GM12878 (cell line): ENCODE measurements at regions not wholly inside any gene's neighbourhood (a gene's known extent, or its start where the extent isn't known, plus 50 kb on each side); places are given as distances from the start of the nearest gene placed in this dataset.

Experiments
- ATAC-seq: fragments of 200-7000 bp; cut with Tn5 transposase; 3 replicates; pipeline ENCODE4 v1.9.1; 2020; ENCODE audit warnings: mild to moderate bottlenecking, moderate library complexity
- BruUV-seq: library from RNA; stranded (reverse); fragments of 400-500 nt; replicated peaks from 2 replicates; lab custom pipeline; 2021; lab: Mats Ljungman, UMichigan
- CTCF ChIA-PET: fragments of 300-600 bp; sonication (Branson Sonifier 250); formaldehyde crosslinking; extraction: SDS; loops from one replicate; lab custom pipeline; 2021; ENCODE audit warnings: inconsistent platforms; lab: Yijun Ruan, JAX
- POLR2A ChIA-PET: fragments of 350-600 bp; formaldehyde crosslinking; extraction: SDS; loops from one replicate; lab custom pipeline; 2021; ENCODE audit warnings: inconsistent platforms; lab: Charles Lee
- RAD21 ChIA-PET: fragments of 300-600 bp; sonication (Branson Sonifier 250); formaldehyde crosslinking; loops from one replicate; lab custom pipeline; 2023; ENCODE audit warnings: antibody characterized with exemption; ENCODE audit not compliant: unreplicated experiment; lab: Charles Lee
- SMC1A ChIA-PET: fragments of 300-600 bp; sonication (Branson Sonifier 250); formaldehyde crosslinking; loops from one replicate; lab custom pipeline; 2023; ENCODE audit not compliant: unreplicated experiment, uncharacterized antibody; lab: Charles Lee
- DNase-seq: peaks from one replicate; pipeline ENCODE4 v3.0.0-alpha.2; 2011; ENCODE audit warnings: low read depth, low spot score
- FAIRE-seq: peaks from 3 replicates; lab custom pipeline; 2011; peaks lifted over from hg19 to GRCh38; lab: Jason Lieb, UNC
- H2AFZ ChIP-seq: 2 replicates; pipeline ENCODE4 v1.6.0; 2011; ENCODE audit warnings: low read depth, low read length, control low read depth; ENCODE audit not compliant: control insufficient read depth
- H3K27ac ChIP-seq: 2 replicates; pipeline ENCODE4 v1.5.1; 2011; ENCODE audit warnings: control low read depth; ENCODE audit not compliant: control insufficient read depth, insufficient read depth
- H3K27me3 ChIP-seq, 2 experiments: replicated peaks in 1 of 2; 2 replicates each; pipeline versions ENCODE4 v1.6.0 to v1.6.1; 2011; ENCODE audit warnings: low read length in 1 of 2; ENCODE audit not compliant: control insufficient read depth in 2 of 2, insufficient read depth in 2 of 2
- H3K36me3 ChIP-seq, 2 experiments: 2 replicates each; pipeline ENCODE4 v1.5.1; 2011; ENCODE audit warnings: low read length in 1 of 2; ENCODE audit not compliant: control insufficient read depth in 2 of 2, insufficient read depth in 2 of 2
- H3K4me1 ChIP-seq: 2 replicates; pipeline ENCODE4 v1.6.1; 2011; ENCODE audit warnings: mild to moderate bottlenecking, low read length, moderate library complexity, mixed read lengths; ENCODE audit not compliant: control insufficient read depth, insufficient read depth
- H3K4me2 ChIP-seq: 2 replicates; pipeline ENCODE4 v1.6.0; 2011; ENCODE audit warnings: control low read depth; ENCODE audit not compliant: control insufficient read depth, insufficient read depth
- H3K4me3 ChIP-seq: fragments of 200-600 bp; sonication (generic); 2 replicates; pipeline ENCODE4 v1.5.1; 2016
- H3K79me2 ChIP-seq: 2 replicates; pipeline ENCODE4 v1.6.0; 2011; ENCODE audit warnings: low read length; ENCODE audit not compliant: control insufficient read depth, insufficient read depth
- H3K9ac ChIP-seq: 2 replicates; pipeline ENCODE4 v1.8.0; 2011; ENCODE audit warnings: low read length, control low read depth, mixed read lengths; ENCODE audit not compliant: control insufficient read depth, insufficient read depth
- H3K9me3 ChIP-seq: replicated peaks from 3 replicates; pipeline ENCODE4 v1.5.1; 2011; ENCODE audit warnings: mild to moderate bottlenecking, low read length; ENCODE audit not compliant: control insufficient read depth, insufficient read depth
- H4K20me1 ChIP-seq: 2 replicates; pipeline ENCODE4 v1.6.0; 2011; ENCODE audit not compliant: control insufficient read depth, insufficient read depth
- ASH2L ChIP-seq: fragments of 300-600, 200-600 bp; sonication (generic); IDR thresholded peaks from 2 replicates; pipeline ENCODE4 v1.6.1; 2017; ENCODE audit warnings: low read depth, mild to moderate bottlenecking, borderline replicate concordance
- ATF2 ChIP-seq: IDR thresholded peaks from 2 replicates; pipeline ENCODE4 v1.6.1; 2012; ENCODE audit warnings: low read length, inconsistent platforms
- BMI1 ChIP-seq: fragments of 450-650 bp; IDR thresholded peaks from 2 replicates; pipeline ENCODE4 v1.6.1; 2016; ENCODE audit warnings: mild to moderate bottlenecking, moderate library complexity, borderline replicate concordance
- HDGF ChIP-seq: fragments of 450-650 bp; IDR thresholded peaks from 2 replicates; pipeline ENCODE4 v1.6.1; 2016; ENCODE audit warnings: antibody characterized with exemption
- HSF1 ChIP-seq: fragments of 150-350 bp; IDR thresholded peaks from 2 replicates; pipeline ENCODE4 v1.6.1; 2014; ENCODE audit warnings: mild to moderate bottlenecking, low read depth, low read length
- IKZF2 ChIP-seq, 2 experiments: fragments of 450-650 bp; IDR thresholded peaks; 2 replicates each; pipeline ENCODE4 v1.6.1; 2017; ENCODE audit warnings: mild to moderate bottlenecking in 2 of 2, moderate library complexity in 2 of 2
- IRF3 ChIP-seq: fragments of 450-650 bp; IDR thresholded peaks from 2 replicates; pipeline ENCODE4 v1.6.1; 2014; ENCODE audit warnings: mild to moderate bottlenecking
- JUNB ChIP-seq: IDR thresholded peaks from 2 replicates; pipeline ENCODE4 v1.6.1; 2016; ENCODE audit warnings: antibody characterized with exemption, mild to moderate bottlenecking
- LARP7 ChIP-seq: fragments of 450-650 bp; IDR thresholded peaks from 2 replicates; pipeline ENCODE4 v1.6.1; 2017; ENCODE audit warnings: mild to moderate bottlenecking
- MXI1 ChIP-seq: fragments of 150-350 bp; IDR thresholded peaks from 2 replicates; pipeline ENCODE4 v1.6.1; 2011; ENCODE audit warnings: low read depth, mild to moderate bottlenecking, inconsistent platforms, low read length, improper control_type of control experiment
- PBX3 ChIP-seq: IDR thresholded peaks from 2 replicates; pipeline ENCODE4 v1.6.1; 2011; ENCODE audit warnings: mild to moderate bottlenecking, low read depth, low read length, moderate library complexity; ENCODE audit not compliant: insufficient replicate concordance
- SUPT20H ChIP-seq: IDR thresholded peaks from 2 replicates; pipeline ENCODE4 v1.6.1; 2011; ENCODE audit warnings: low read depth, mild to moderate bottlenecking, low read length, moderate library complexity, borderline replicate concordance; ENCODE audit not compliant: control insufficient read depth
- TBL1XR1 ChIP-seq: IDR thresholded peaks from 2 replicates; pipeline ENCODE4 v1.6.1; 2012; ENCODE audit warnings: low read depth, low read length, improper control_type of control experiment
- YBX1 ChIP-seq: fragments of 450-650 bp; IDR thresholded peaks from 2 replicates; pipeline ENCODE4 v1.6.1; 2016; ENCODE audit warnings: antibody characterized with exemption
- ZBED1 ChIP-seq: IDR thresholded peaks from 2 replicates; pipeline ENCODE4 v1.6.1; 2016; ENCODE audit warnings: borderline replicate concordance
- ZNF217 ChIP-seq: fragments of 450-650 bp; IDR thresholded peaks from 2 replicates; pipeline ENCODE4 v1.6.1; 2017; ENCODE audit warnings: antibody characterized with exemption, mild to moderate bottlenecking
- WGBS: methylation state at CpG from one replicate; pipeline ENCODE4 v1.1.6; 2016; ENCODE audit warnings: low lambda C conversion rate; ENCODE audit not compliant: insufficient replicate concordance, insufficient coverage; ENCODE audit errors: missing lambda C conversion rate; 5-methylcytosine and 5-hydroxymethylcytosine counted together
- in situ Hi-C: fragments of 300-500 bp; cut with MboI; formaldehyde crosslinking; loops from 9 replicates; pipeline ENCODE4 v1.14.3; 2018; ENCODE audit warnings: mixed read lengths
- intact Hi-C: fragments of 100-400 bp; cut with micrococcal nuclease; formaldehyde crosslinking; loops from one replicate; pipeline ENCODE4 v1.14.2; 2022; ENCODE audit not compliant: unreplicated experiment

DNA sequence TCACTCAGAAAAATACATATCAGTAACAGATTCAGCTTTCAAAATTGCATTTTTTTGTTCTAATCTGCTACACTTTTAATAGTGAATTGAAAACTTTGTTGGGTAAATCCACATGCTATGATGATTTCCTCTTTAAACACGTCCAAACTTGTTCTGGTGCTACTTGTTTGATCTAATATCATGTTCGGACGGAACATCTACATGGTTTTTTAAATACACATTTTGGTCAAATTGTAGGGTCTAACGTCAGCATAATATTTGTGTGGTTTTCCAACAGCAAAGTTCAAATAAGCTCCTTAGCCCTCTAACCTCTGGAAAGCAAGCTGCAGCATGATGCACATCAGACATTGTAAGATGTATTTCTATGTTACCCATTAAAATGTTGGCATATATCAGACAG lies 98.5 kb upstream of the OSTN start (continued):
- TF ChIP-seq TBL1XR1 (no peak), IRF3 (no peak), ZNF217 (no peak), ATF2 (no peak), SUPT20H (no peak)

DNA sequence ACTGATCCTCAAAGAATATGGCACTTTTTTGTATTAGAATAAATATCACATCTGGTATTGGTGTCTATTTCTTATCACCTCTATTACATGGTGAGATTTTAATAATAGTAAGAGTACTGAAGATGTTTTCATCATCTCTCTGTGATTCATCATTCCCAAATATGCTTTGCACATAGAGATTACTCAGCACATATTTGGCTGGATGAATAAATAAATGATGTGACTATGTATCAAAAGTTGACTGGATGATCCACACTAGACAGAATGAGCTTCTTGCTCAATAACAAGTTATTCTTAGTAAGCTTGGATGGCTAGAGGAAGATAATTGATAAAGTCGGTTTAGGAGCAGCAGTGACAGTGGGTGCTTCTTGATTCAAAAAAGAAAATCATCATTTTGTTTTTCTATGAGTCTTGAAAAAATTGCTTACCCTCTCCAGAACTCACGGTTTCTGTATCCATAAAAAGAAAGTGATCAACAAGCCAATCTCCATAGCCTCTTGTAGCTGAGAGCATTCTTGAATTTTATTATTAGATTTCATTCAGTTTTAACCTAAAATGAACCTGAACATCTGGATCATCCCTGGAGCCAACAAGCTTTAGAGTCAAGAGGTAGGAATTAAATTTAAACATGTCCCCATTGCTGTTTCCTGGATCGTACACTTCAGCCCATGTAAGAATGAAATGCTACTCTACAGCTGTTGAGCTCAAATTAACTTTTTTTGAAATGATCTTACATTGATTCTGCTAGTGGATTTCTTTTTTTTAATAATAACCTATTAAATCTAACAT lies 104.8 kb upstream of the OSTN start:
- no peaks in the 10 kb centered on the region for H3K36me3 ChIP-seq
- intact Hi-C loops, result no loop called here
- H3K27me3 ChIP-seq, result no peaks in the 10 kb centered on the region
- no peak overlapping the region for H2AFZ ChIP-seq
- H3K79me2 ChIP-seq, result no peaks in the 10 kb centered on the region
- H3K27ac ChIP-seq, result no peak overlapping the region
- FAIRE-seq (no peak), DNase-seq (no peak), ATAC-seq (no peak)
- ChIA-PET CTCF (interaction anchor here (0.6 kb wide), 1 partner anchor 569 kb away, joined by 3 read pairs; no protein-coding TSS in a partner anchor), POLR2A (no interaction called here), RAD21 (no interaction called here), SMC1A (no interaction called here)
- no peaks in the 10 kb centered on the region for H3K4me1 ChIP-seq
- no peak overlapping the region for H3K4me3 ChIP-seq
- no peak overlapping the region for H3K9ac ChIP-seq
- 31% methylated on average over 3 of the region's 3 CpGs for WGBS
- H3K9me3 ChIP-seq, result no peaks in the 10 kb centered on the region
- BruUV-seq, result no TSS peak
- no peaks in the 10 kb centered on the region for H4K20me1 ChIP-seq
- in situ Hi-C loops, result no loop called here
- no peak overlapping the region for H3K4me2 ChIP-seq
- TF ChIP-seq PBX3 (no peak), BMI1 (no peak), MXI1 (no peak), IKZF2 (IDR thresholded peaks at IDR 0.05) (no peak), ASH2L (no peak), YBX1 (no peak), ZBED1 (no peak), LARP7 (no peak), JUNB (no peak), HDGF (no peak), HSF1 (no peak)
